Amniotic stem cell (primary cell): ENCODE measurements at regions not wholly inside any gene's neighbourhood (a gene's known extent, or its start where the extent isn't known, plus 50 kb on each side); places are given as distances from the start of the nearest gene placed in this dataset.

ENCODE experiments used
- DNase-seq: peaks from one replicate; lab custom pipeline; 2025; lab: John Stamatoyannopoulos, UW

GRCh38 chr11:122173074-122173450, 57.0 kb upstream of the BLID start:
- DNase-seq = no peak

GRCh38 chr11:122172352-122173073, 56.5 kb upstream of the BLID start:
- no peak for DNase-seq

GRCh38 chr11:122170815-122171475, 54.9 kb upstream of the BLID start:
- no peak for DNase-seq

- no peak for DNase-seq
Measured at GRCh38 chr11:122168218-122168617, 52.2 kb upstream of the BLID start.

- DNase-seq = no peak
Measured at GRCh38 chr11:122167100-122167499, 51.1 kb upstream of the BLID start.

- DNase-seq = no peak
Measured at GRCh38 chr11:122165607-122166371, 49.8 kb upstream of the BLID start.
